Nephron (organoid): ENCODE measurements at regions not wholly inside any gene's neighbourhood (a gene's known extent, or its start where the extent isn't known, plus 50 kb on each side); places are given as distances from the start of the nearest gene placed in this dataset.
"Not testable (repeated sequence)": the region's sequence is repeated elsewhere in the genome, so short reads cannot be mapped to it uniquely, and the experiment has no call there.

Experiments
- H3K27ac Mint-ChIP-seq, 3 experiments: 2 replicates each; pipeline ENCODE4 v1.8.0; 2020; ENCODE audit warnings: mixed read lengths in 3 of 3, mild to moderate bottlenecking in 2 of 3, moderate library complexity in 1 of 3
- H3K27me3 Mint-ChIP-seq: 2 replicates; pipeline ENCODE4 v1.8.0; 2021; ENCODE audit warnings: low read depth, mild to moderate bottlenecking, moderate library complexity, mixed read lengths
- H3K36me3 Mint-ChIP-seq: 2 replicates; pipeline ENCODE4 v1.8.0; 2020; ENCODE audit warnings: low read depth, mixed read lengths
- H3K4me1 Mint-ChIP-seq: 2 replicates; pipeline ENCODE4 v1.8.0; 2020; ENCODE audit warnings: mixed read lengths
- H3K4me3 Mint-ChIP-seq, 3 experiments: 2 replicates each; pipeline ENCODE4 v1.8.0; 2020; ENCODE audit warnings: mild to moderate bottlenecking in 3 of 3, mixed read lengths in 3 of 3, moderate library complexity in 2 of 3
- H3K9me3 Mint-ChIP-seq: 2 replicates; pipeline ENCODE4 v1.8.0; 2020; ENCODE audit warnings: mixed read lengths
- CTCF ChIP-seq, 3 experiments: fragments of 200-600 bp; sonication (generic); IDR thresholded peaks; one replicate each; pipeline ENCODE4 v1.5.0; 2021; ENCODE audit warnings: antibody characterized with exemption in 3 of 3; ENCODE audit not compliant: unreplicated experiment in 3 of 3

- no peaks in the 10 kb centered on the region for H3K4me1 Mint-ChIP-seq
These were observed 125.2 kb downstream of the BMP15 start for GRCh38 chrX:51035746-51036145.

GRCh38 chrX:51047950-51048349 lies 137.4 kb downstream of the BMP15 start:
- Mint-ChIP-seq H3K4me1 (no peaks in the 10 kb centered on the region), H3K27ac (no peak overlapping the region), H3K27me3 (no peaks in the 10 kb centered on the region), H3K4me3 (no peak overlapping the region), H3K36me3 (no peaks in the 10 kb centered on the region), H3K9me3 (no peaks in the 10 kb centered on the region)
- no peak for TF ChIP-seq CTCF (IDR thresholded peaks at IDR 0.05; ENCODE audit: unreplicated experiment in 3 of 3)

More at GRCh38 chrX:51035746-51036145, 125.2 kb downstream of the BMP15 start:
- Mint-ChIP-seq H3K27me3 (no peaks in the 10 kb centered on the region), H3K9me3 (peaks cover 13% of the 10 kb centered on the region), H3K27ac (no peak overlapping the region), H3K4me3 (no peak overlapping the region), H3K36me3 (no peaks in the 10 kb centered on the region)
- no peak for TF ChIP-seq CTCF (IDR thresholded peaks at IDR 0.05; ENCODE audit: unreplicated experiment in 3 of 3)

- Mint-ChIP-seq H3K36me3 (no peaks in the 10 kb centered on the region), H3K4me3 (no peak overlapping the region), H3K9me3 (peaks cover under 1% of the 10 kb centered on the region), H3K27ac (no peak overlapping the region), H3K4me1 (no peaks in the 10 kb centered on the region), H3K27me3 (no peaks in the 10 kb centered on the region)
- TF ChIP-seq CTCF (IDR thresholded peaks at IDR 0.05; ENCODE audit: unreplicated experiment in 3 of 3): no peak
These were observed 143.2 kb downstream of the BMP15 start for GRCh38 chrX:51053741-51054140.

- H3K9me3 Mint-ChIP-seq: peaks cover 4% of the 10 kb centered on the region
- peaks cover 4% of the 10 kb centered on the region for H3K4me1 Mint-ChIP-seq
- no peaks in the 10 kb centered on the region for H3K27me3 Mint-ChIP-seq
- H3K27ac Mint-ChIP-seq: no peak overlapping the region
- no peak for TF ChIP-seq CTCF (IDR thresholded peaks at IDR 0.05; ENCODE audit: unreplicated experiment in 3 of 3)
- no peaks in the 10 kb centered on the region for H3K36me3 Mint-ChIP-seq
- no peak overlapping the region for H3K4me3 Mint-ChIP-seq
These were observed 187.5 kb downstream of the BMP15 start for GRCh38 chrX:51098046-51098445.

- H3K4me1 Mint-ChIP-seq, H3K27ac Mint-ChIP-seq, H3K4me3 Mint-ChIP-seq: not testable (repeated sequence)
These were observed 208.8 kb downstream of the BMP15 start for GRCh38 chrX:51119058-51119926.

GRCh38 chrX:51125743-51126142 lies 206.9 kb upstream of the NUDT10 start:
- not testable (repeated sequence) for H3K27ac Mint-ChIP-seq, H3K36me3 Mint-ChIP-seq, H3K4me3 Mint-ChIP-seq, H3K4me1 Mint-ChIP-seq, H3K27me3 Mint-ChIP-seq
- peaks cover 10% of the 10 kb centered on the region for H3K9me3 Mint-ChIP-seq

More at GRCh38 chrX:51119058-51119926, 208.8 kb downstream of the BMP15 start:
- H3K36me3 Mint-ChIP-seq, H3K27me3 Mint-ChIP-seq: not testable (repeated sequence)
- H3K9me3 Mint-ChIP-seq: peaks cover 18% of the 10 kb centered on the region

GRCh38 chrX:51144828-51145442 lies 187.7 kb upstream of the NUDT10 start:
- Mint-ChIP-seq H3K4me3 (no peak overlapping the region), H3K9me3 (peaks cover 4% of the 10 kb centered on the region), H3K36me3 (no peaks in the 10 kb centered on the region), H3K4me1 (no peaks in the 10 kb centered on the region), H3K27me3 (no peaks in the 10 kb centered on the region), H3K27ac (no peak overlapping the region)
- peak; percentile 47 to 52 (median 48) for TF ChIP-seq CTCF (IDR thresholded peaks at IDR 0.05; ENCODE audit: unreplicated experiment in 3 of 3)
